H1 (cell line): ENCODE measurements at regions not wholly inside any gene's neighbourhood (a gene's known extent, or its start where the extent isn't known, plus 50 kb on each side); places are given as distances from the start of the nearest gene placed in this dataset.

Source experiments
- CTCF ChIA-PET: fragments of 300-600 bp; sonication (Branson Sonifier 250); formaldehyde crosslinking; loops from one replicate; lab custom pipeline; 2021; ENCODE audit not compliant: partially characterized antibody; lab: Charles Lee
- POLR2A ChIA-PET: fragments of 300-600 bp; sonication (Branson Sonifier 250); formaldehyde crosslinking; loops from one replicate; lab custom pipeline; 2021; ENCODE audit warnings: inconsistent platforms; ENCODE audit not compliant: partially characterized antibody; lab: Charles Lee
- DNase-seq, 2 experiments: peaks; one replicate each; pipeline versions ENCODE4 v3.0.0 to v3.0.0-alpha.2; 2010 to 2022; ENCODE audit warnings: low spot score in 2 of 2, low read depth in 1 of 2, mixed read lengths in 1 of 2
- FAIRE-seq: peaks from 2 replicates; lab custom pipeline; 2011; peaks lifted over from hg19 to GRCh38; lab: Jason Lieb, UNC
- H2AFZ ChIP-seq: 2 replicates; pipeline ENCODE4 v1.8.1; 2012; ENCODE audit warnings: low read length, inconsistent platforms
- H2AK5ac ChIP-seq: 2 replicates; pipeline ENCODE4 v1.6.1; 2013; ENCODE audit warnings: low read depth, low read length
- H2BK120ac ChIP-seq: replicated peaks from 2 replicates; pipeline ENCODE3; 2013; ENCODE audit warnings: low read depth, low read length, inconsistent platforms
- H2BK12ac ChIP-seq: 2 replicates; pipeline ENCODE4 v1.6.1; 2013; ENCODE audit warnings: low read depth, low read length
- H2BK15ac ChIP-seq: 2 replicates; pipeline ENCODE4 v1.6.1; 2013; ENCODE audit warnings: low read length
- H2BK20ac ChIP-seq: 2 replicates; pipeline ENCODE4 v1.6.1; 2013; ENCODE audit warnings: low read length
- H2BK5ac ChIP-seq: 2 replicates; pipeline ENCODE4 v1.6.1; 2013; ENCODE audit warnings: low read depth, low read length
- H3K14ac ChIP-seq: 2 replicates; pipeline ENCODE4 v1.6.1; 2013; ENCODE audit warnings: inconsistent platforms; ENCODE audit not compliant: insufficient read length
- H3K18ac ChIP-seq: 2 replicates; pipeline ENCODE4 v1.6.1; 2013; ENCODE audit warnings: low read length; ENCODE audit errors: extremely low read depth
- H3K23ac ChIP-seq: 2 replicates; pipeline ENCODE4 v1.6.1; 2013; ENCODE audit warnings: inconsistent platforms; ENCODE audit not compliant: insufficient read length
- H3K23me2 ChIP-seq: 2 replicates; pipeline ENCODE4 v1.6.1; 2013; ENCODE audit warnings: low read depth, low read length
- H3K27ac ChIP-seq: 2 replicates; pipeline ENCODE4 v1.6.1; 2011; ENCODE audit warnings: low read depth, low read length, inconsistent platforms
- H3K27me3 ChIP-seq, 4 experiments: replicated peaks in 1 of 4; 1 replicate in 1 of 4; 2 replicates in 3 of 4; pipeline versions ENCODE4 v1.6.1 to v1.8.1; 2011 to 2013; ENCODE audit warnings: low read length in 3 of 4, mild to moderate bottlenecking in 3 of 4, inconsistent platforms in 2 of 4, mixed read lengths in 2 of 4, moderate library complexity in 1 of 4; ENCODE audit not compliant: control insufficient read depth in 3 of 4, insufficient read depth in 3 of 4; ENCODE audit errors: extremely low read depth in 1 of 4
- H3K36me3 ChIP-seq, 4 experiments: 2 replicates each; pipeline versions ENCODE4 v1.6.1 to v1.8.1; 2011 to 2013; ENCODE audit warnings: mild to moderate bottlenecking in 4 of 4, low read length in 3 of 4, moderate library complexity in 2 of 4, control low read depth in 1 of 4, inconsistent platforms in 1 of 4; ENCODE audit not compliant: insufficient read depth in 4 of 4, control insufficient read depth in 2 of 4
- H3K4ac ChIP-seq: replicated peaks from 2 replicates; pipeline ENCODE3; 2013; ENCODE audit warnings: low read length, low read depth, mixed read lengths, inconsistent platforms; ENCODE audit not compliant: insufficient read length
- H3K4me1 ChIP-seq, 4 experiments: replicated peaks in 1 of 4; 1 replicate in 1 of 4; 2 replicates in 3 of 4; pipeline versions ENCODE4 v1.6.1 to v1.8.1; 2011 to 2013; ENCODE audit warnings: low read length in 3 of 4, inconsistent platforms in 2 of 4, mixed read lengths in 1 of 4; ENCODE audit not compliant: insufficient read depth in 4 of 4, control insufficient read depth in 3 of 4
- H3K4me2 ChIP-seq, 2 experiments: 2 replicates each; pipeline versions ENCODE4 v1.6.1 to v1.8.1; 2011 to 2013; ENCODE audit warnings: low read depth in 2 of 2, low read length in 2 of 2, control low read depth in 1 of 2, inconsistent platforms in 1 of 2, mild to moderate bottlenecking in 1 of 2; ENCODE audit not compliant: insufficient read depth in 1 of 2
- H3K4me3 ChIP-seq, 4 experiments: fragments of 200-600, 300-600 bp in 1 of 4; sonication (generic), shearing (Covaris generic), sonication (Bioruptor Twin) in 1 of 4; 2 replicates each; pipeline versions ENCODE4 v1.5.1 to v1.8.1; 2011 to 2016; ENCODE audit warnings: low read length in 4 of 4, low read depth in 3 of 4, control low read depth in 2 of 4, inconsistent platforms in 2 of 4, mild to moderate bottlenecking in 2 of 4, mixed read lengths in 1 of 4, moderate library complexity in 1 of 4; ENCODE audit not compliant: insufficient read depth in 2 of 4; ENCODE audit errors: extremely low read depth in 1 of 4
- H3K56ac ChIP-seq: replicated peaks from 2 replicates; pipeline ENCODE3; 2013; ENCODE audit warnings: low read depth, mild to moderate bottlenecking, mixed read lengths, low read length, inconsistent platforms; ENCODE audit not compliant: insufficient read length
- H3K79me1 ChIP-seq: 2 replicates; pipeline ENCODE4 v1.6.1; 2013; ENCODE audit warnings: low read depth, low read length, control low read depth
- H3K79me2 ChIP-seq, 2 experiments: 2 replicates each; pipeline versions ENCODE4 v1.6.1 to v1.8.1; 2012 to 2013; ENCODE audit warnings: low read length in 2 of 2, mild to moderate bottlenecking in 2 of 2, inconsistent platforms in 1 of 2; ENCODE audit not compliant: insufficient read depth in 2 of 2, control insufficient read depth in 1 of 2
- H3K9ac ChIP-seq, 4 experiments: replicated peaks in 1 of 4; 1 replicate in 1 of 4; 2 replicates in 3 of 4; pipeline versions ENCODE4 v1.6.1 to v1.8.1; 2011 to 2013; ENCODE audit warnings: low read depth in 3 of 4, low read length in 3 of 4, control low read depth in 2 of 4, mild to moderate bottlenecking in 2 of 4, moderate library complexity in 2 of 4, inconsistent platforms in 1 of 4; ENCODE audit errors: extremely low read depth in 1 of 4
- H3K9me3 ChIP-seq, 2 experiments: 2 replicates each; pipeline versions ENCODE4 v1.6.1 to v1.8.1; 2012 to 2013; ENCODE audit warnings: mild to moderate bottlenecking in 2 of 2, moderate library complexity in 2 of 2, control low read depth in 1 of 2, inconsistent platforms in 1 of 2, low read depth in 1 of 2, low read length in 1 of 2, mixed read lengths in 1 of 2; ENCODE audit not compliant: insufficient read depth in 2 of 2
- H4K20me1 ChIP-seq, 2 experiments: replicated peaks in 1 of 2; 2 replicates each; pipeline versions ENCODE3 to v1.8.1; 2011 to 2013; ENCODE audit warnings: inconsistent platforms in 2 of 2, low read length in 2 of 2, mild to moderate bottlenecking in 1 of 2; ENCODE audit not compliant: insufficient read depth in 2 of 2, control insufficient read depth in 1 of 2
- H4K5ac ChIP-seq: 2 replicates; pipeline ENCODE4 v1.6.1; 2013; ENCODE audit warnings: low read length, low read depth, mixed read lengths, inconsistent platforms; ENCODE audit not compliant: insufficient read length
- H4K8ac ChIP-seq: 2 replicates; pipeline ENCODE4 v1.8.0; 2013; ENCODE audit warnings: mild to moderate bottlenecking, moderate library complexity, low read length, inconsistent platforms; ENCODE audit not compliant: insufficient read depth; ENCODE audit errors: extremely low read depth
- H4K91ac ChIP-seq: replicated peaks from 2 replicates; pipeline ENCODE3; 2013; ENCODE audit warnings: low read length, mixed read lengths, inconsistent platforms; ENCODE audit not compliant: insufficient read length
- CBX8 ChIP-seq: fragments of 300-800, 300-1000 bp; sonication (generic); IDR thresholded peaks from 2 replicates; pipeline ENCODE4 v1.7.1; 2016; ENCODE audit warnings: low read depth, low read length, borderline replicate concordance
- CEBPB ChIP-seq: IDR thresholded peaks from 2 replicates; pipeline ENCODE4 v1.6.1; 2012; ENCODE audit warnings: low read depth, low read length
- RAD21 ChIP-seq, 2 experiments: IDR thresholded peaks in 1 of 2; conservative IDR thresholded peaks in 1 of 2; 2 replicates each; pipeline ENCODE4 v1.6.1; 2011; ENCODE audit warnings: low read depth in 2 of 2, low read length in 2 of 2, improper control_type of control experiment in 1 of 2, inconsistent platforms in 1 of 2, mild to moderate bottlenecking in 1 of 2, moderate library complexity in 1 of 2
- WGBS, 2 experiments: shearing (Covaris generic) in 1 of 2; methylation state at CpG; one replicate each; pipeline versions ENCODE4 v1.1.6 to v1.1.7; 2013 to 2015; ENCODE audit warnings: low lambda C conversion rate in 2 of 2, mixed read lengths in 2 of 2, inconsistent platforms in 1 of 2, low coverage in 1 of 2, missing lambda C conversion rate in 1 of 2; ENCODE audit not compliant: insufficient replicate concordance in 2 of 2, insufficient coverage in 1 of 2, insufficient read length in 1 of 2; ENCODE audit errors: extremely low coverage in 1 of 2, missing lambda C conversion rate in 1 of 2; 5-methylcytosine and 5-hydroxymethylcytosine counted together
- TF ChIP-seq, protein P1 (sequence below), 3 experiments: IDR thresholded peaks; 1 replicate in 2 of 3; 2 replicates in 1 of 3; pipeline versions ENCODE4 v1.5.1 to v1.6.1; 2011; ENCODE audit warnings: low read length in 3 of 3, mild to moderate bottlenecking in 3 of 3, inconsistent platforms in 2 of 3, low read depth in 1 of 3, moderate library complexity in 1 of 3; ENCODE audit not compliant: insufficient read depth in 1 of 3; ENCODE audit errors: control extremely low read depth in 1 of 3

DNA sequence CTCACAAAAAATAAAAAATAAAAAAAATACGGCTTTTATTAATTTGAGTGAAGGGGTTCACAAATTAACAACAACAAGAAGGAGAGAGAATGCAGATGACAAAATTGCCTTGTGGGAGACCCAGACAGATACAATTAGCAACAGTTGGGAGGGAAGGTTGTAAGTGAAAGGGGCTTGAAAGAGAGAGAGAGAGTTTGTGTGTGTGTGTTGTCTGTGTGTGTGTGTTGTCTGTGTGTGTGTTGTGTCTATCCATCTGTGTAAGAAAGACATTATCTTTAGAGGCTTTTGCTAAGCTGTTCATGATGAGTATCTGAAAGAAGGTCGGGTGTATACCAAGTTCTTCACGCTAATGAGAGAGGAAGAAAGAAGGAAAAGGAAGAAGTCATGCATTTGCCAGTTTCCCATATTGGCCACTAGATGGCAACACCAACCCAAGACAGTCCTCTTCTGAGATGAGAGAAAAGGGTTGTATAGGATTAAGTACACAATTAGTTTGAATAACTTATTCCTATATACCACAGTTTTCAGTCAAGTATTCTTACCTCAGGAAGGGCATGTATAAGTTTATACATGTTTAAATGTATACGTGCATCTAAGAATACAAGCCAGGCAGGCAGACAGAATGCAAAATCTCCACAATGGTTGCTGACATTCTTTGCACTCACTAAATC, 63.7 kb upstream of the CD2AP start:
- Histone ChIP-seq H3K4ac (no peak overlapping the region), H4K8ac (no peak overlapping the region), H2BK12ac (no peak overlapping the region), H2BK5ac (no peak overlapping the region), H2BK15ac (no peak overlapping the region), H2AFZ (peak overlapping the region; percentile 98), H3K79me1 (no peaks in the 10 kb centered on the region), H3K23ac (no peak overlapping the region), H3K79me2 (no peaks in the 10 kb centered on the region), H3K9ac (no peak overlapping the region), H3K27me3 (peaks cover 0 to 1% (median 0%) of the 10 kb centered on the region in 4 experiments; a peak in 1 of 7 replicates), H4K20me1 (no peaks in the 10 kb centered on the region), H2BK120ac (no peak overlapping the region), H3K23me2 (no peaks in the 10 kb centered on the region), H3K18ac (no peak overlapping the region), H3K27ac (no peak overlapping the region), H3K9me3 (no peaks in the 10 kb centered on the region), H2BK20ac (no peak overlapping the region), H3K14ac (no peak overlapping the region), H3K4me3 (no peak overlapping the region), H2AK5ac (no peak overlapping the region), H4K5ac (no peak overlapping the region), H3K4me2 (no peak overlapping the region), H4K91ac (no peak overlapping the region), H3K4me1 (no peaks in the 10 kb centered on the region), H3K36me3 (no peaks in the 10 kb centered on the region), H3K56ac (no peak overlapping the region)
- WGBS, 2 experiments, result 25% methylated on average over 4 of the region's 4 CpGs; no CpG with 5 or more reads in 1 of the 2 experiments
- ChIA-PET CTCF (interaction anchor here (0.7 to 3.4 kb wide), 25 partner anchors 9 to 367 kb away, joined by 3 to 16 read pairs (median 4); partner anchors contain the start of genes CD2AP and OPN5), POLR2A (interaction anchor here (1.6 kb wide), 1 partner anchor 15 kb away, joined by 5 read pairs; no protein-coding TSS in a partner anchor)
- TF ChIP-seq RAD21 (IDR thresholded peaks at IDR 0.05 in 1 of 2, conservative IDR thresholded peaks at IDR 0.05 in 1 of 2; ENCODE audit: low read depth in 2 of 2, low read length in 2 of 2) (peak; percentile 92 to 93), CBX8 (no peak), CEBPB (no peak)
- TF ChIP-seq, protein P1, sequence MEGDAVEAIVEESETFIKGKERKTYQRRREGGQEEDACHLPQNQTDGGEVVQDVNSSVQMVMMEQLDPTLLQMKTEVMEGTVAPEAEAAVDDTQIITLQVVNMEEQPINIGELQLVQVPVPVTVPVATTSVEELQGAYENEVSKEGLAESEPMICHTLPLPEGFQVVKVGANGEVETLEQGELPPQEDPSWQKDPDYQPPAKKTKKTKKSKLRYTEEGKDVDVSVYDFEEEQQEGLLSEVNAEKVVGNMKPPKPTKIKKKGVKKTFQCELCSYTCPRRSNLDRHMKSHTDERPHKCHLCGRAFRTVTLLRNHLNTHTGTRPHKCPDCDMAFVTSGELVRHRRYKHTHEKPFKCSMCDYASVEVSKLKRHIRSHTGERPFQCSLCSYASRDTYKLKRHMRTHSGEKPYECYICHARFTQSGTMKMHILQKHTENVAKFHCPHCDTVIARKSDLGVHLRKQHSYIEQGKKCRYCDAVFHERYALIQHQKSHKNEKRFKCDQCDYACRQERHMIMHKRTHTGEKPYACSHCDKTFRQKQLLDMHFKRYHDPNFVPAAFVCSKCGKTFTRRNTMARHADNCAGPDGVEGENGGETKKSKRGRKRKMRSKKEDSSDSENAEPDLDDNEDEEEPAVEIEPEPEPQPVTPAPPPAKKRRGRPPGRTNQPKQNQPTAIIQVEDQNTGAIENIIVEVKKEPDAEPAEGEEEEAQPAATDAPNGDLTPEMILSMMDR (IDR thresholded peaks at IDR 0.05; ENCODE audit: control extremely low read depth in 1 of 3, insufficient read depth in 1 of 3, low read depth in 1 of 3, low read length in 3 of 3), result peak in 2 of 3 experiments; percentile 62 to 92; a peak in 3 of 4 replicates
- no peak for DNase-seq
- peak; percentile 91 for FAIRE-seq
